ENCODE measurements at regions not wholly inside any gene's neighbourhood (a gene's known extent, or its start where the extent isn't known, plus 50 kb on each side); places are given as distances from the start of the nearest gene placed in this dataset.
"Not testable (repeated sequence)": the region's sequence is repeated elsewhere in the genome, so short reads cannot be mapped to it uniquely, and the experiment has no call there.

GRCh38 chrX:116318672-116319071 is 117.7 kb upstream of the SLC6A14 start:
- Mint-ChIP-seq H3K9me3 (no peaks in the 10 kb centered on the region; the same call in 1 of the 2 replicates), H3K4me1 (ENCODE audit: low read depth) (no peaks in the 10 kb centered on the region), H3K36me3 (ENCODE audit: low read depth) (no peaks in the 10 kb centered on the region), H3K4me3 (no peak overlapping the region), H3K27me3 (ENCODE audit: insufficient read depth) (no peaks in the 10 kb centered on the region), H3K27ac (no peak overlapping the region)
- no peak for DNase-seq
- no peak for TF ChIP-seq CTCF (IDR thresholded peaks at IDR 0.05)

GRCh38 chrX:116321711-116322110 is 114.7 kb upstream of the SLC6A14 start:
- TF ChIP-seq CTCF (IDR thresholded peaks at IDR 0.05), result no peak
- Mint-ChIP-seq H3K36me3 (ENCODE audit: low read depth) (no peaks in the 10 kb centered on the region), H3K27ac (no peak overlapping the region), H3K4me1 (ENCODE audit: low read depth) (no peaks in the 10 kb centered on the region), H3K27me3 (ENCODE audit: insufficient read depth) (peaks cover 2% of the 10 kb centered on the region; the same call in 1 of the 2 replicates), H3K4me3 (no peak overlapping the region), H3K9me3 (no peaks in the 10 kb centered on the region; the same call in 1 of the 2 replicates)
- no peak for DNase-seq

- H3K4me3 Mint-ChIP-seq; H3K27ac Mint-ChIP-seq; H3K27me3 Mint-ChIP-seq (ENCODE audit: insufficient read depth); H3K36me3 Mint-ChIP-seq (ENCODE audit: low read depth); H3K4me1 Mint-ChIP-seq (ENCODE audit: low read depth); DNase-seq: not testable (repeated sequence)
- H3K9me3 Mint-ChIP-seq, result peaks cover 10% of the 10 kb centered on the region
Observed at GRCh38 chrX:116332026-116332425, 104.4 kb upstream of the SLC6A14 start.

DNA sequence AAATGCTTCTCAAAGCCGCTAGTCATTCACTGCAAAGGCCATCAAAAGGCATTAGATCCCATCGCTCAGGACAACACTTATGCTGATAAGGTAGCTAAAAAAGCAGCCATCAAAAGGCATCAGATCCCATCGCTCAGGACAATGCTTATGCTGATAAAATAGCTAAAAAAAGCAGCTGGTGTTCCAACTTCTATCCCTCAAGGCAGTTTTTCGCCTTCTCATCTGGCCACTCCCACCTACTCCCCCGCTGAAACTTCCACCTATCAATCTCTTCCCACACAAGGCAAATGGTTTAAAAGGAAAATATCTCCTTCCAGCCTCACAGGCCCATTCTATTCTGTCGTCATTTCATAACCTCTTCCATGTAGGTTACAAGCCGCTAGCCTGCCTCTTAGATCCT is 101.6 kb upstream of the SLC6A14 start:
- H3K27ac Mint-ChIP-seq; H3K36me3 Mint-ChIP-seq (ENCODE audit: low read depth); H3K4me3 Mint-ChIP-seq; H3K4me1 Mint-ChIP-seq (ENCODE audit: low read depth); DNase-seq; H3K27me3 Mint-ChIP-seq (ENCODE audit: insufficient read depth): not testable (repeated sequence)
- peaks cover 10% of the 10 kb centered on the region; the same call in 1 of the 2 replicates for H3K9me3 Mint-ChIP-seq

DNA sequence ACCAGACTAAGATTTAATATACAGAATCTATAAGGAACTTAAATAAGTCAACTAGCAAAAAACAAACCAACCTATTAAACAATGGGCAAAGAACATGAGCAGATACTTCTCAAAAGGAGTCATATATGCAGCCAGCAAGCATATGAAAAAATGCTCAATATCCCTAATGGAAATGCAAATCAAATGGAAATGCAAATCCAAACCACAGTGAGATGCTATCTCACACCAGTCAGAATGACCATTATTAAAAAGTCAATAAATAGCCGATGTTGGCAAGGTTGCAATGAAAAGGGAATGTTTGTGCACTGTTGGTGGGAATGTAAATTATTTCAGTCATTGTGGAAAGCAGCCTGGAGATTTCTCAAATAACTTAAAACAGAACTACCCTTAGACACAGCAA is 97.0 kb upstream of the SLC6A14 start:
- Mint-ChIP-seq H3K36me3 (ENCODE audit: low read depth) (no peaks in the 10 kb centered on the region), H3K4me3 (no peak overlapping the region), H3K27ac (no peak overlapping the region), H3K9me3 (peaks cover 10% of the 10 kb centered on the region; the same call in 1 of the 2 replicates), H3K27me3 (ENCODE audit: insufficient read depth) (no peaks in the 10 kb centered on the region), H3K4me1 (ENCODE audit: low read depth) (no peaks in the 10 kb centered on the region)
- no peak for TF ChIP-seq CTCF (IDR thresholded peaks at IDR 0.05)
- DNase-seq, result no peak

GRCh38 chrX:116342903-116343302 is 93.5 kb upstream of the SLC6A14 start:
- Mint-ChIP-seq H3K4me1 (ENCODE audit: low read depth) (no peaks in the 10 kb centered on the region), H3K36me3 (ENCODE audit: low read depth) (no peaks in the 10 kb centered on the region), H3K4me3 (no peak overlapping the region), H3K27me3 (ENCODE audit: insufficient read depth) (no peaks in the 10 kb centered on the region), H3K9me3 (no peaks in the 10 kb centered on the region), H3K27ac (no peak overlapping the region)
- no peak for DNase-seq
- TF ChIP-seq CTCF (IDR thresholded peaks at IDR 0.05), result no peak

DNA sequence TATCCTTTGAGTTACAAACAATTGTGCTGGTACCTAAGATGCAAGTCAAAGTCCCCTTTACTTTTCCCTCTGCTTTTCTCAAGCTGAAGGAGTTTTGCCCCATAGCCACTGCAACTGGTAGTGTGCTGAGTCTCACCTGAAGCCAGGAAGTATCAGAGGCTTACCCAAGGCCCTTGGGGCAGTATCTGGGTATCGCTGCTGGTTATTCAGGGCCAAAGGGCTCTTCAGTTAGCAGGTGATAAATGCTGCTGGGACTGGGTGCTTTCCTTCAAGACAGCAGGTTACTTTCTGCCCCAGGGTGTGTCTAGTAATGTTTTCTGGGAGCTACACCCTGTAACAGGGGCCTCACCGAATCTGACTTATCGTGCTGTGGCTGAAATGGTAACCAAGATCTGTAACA is 90.4 kb upstream of the SLC6A14 start:
- Mint-ChIP-seq H3K27ac (no peak overlapping the region), H3K36me3 (ENCODE audit: low read depth) (no peaks in the 10 kb centered on the region), H3K27me3 (ENCODE audit: insufficient read depth) (no peaks in the 10 kb centered on the region), H3K4me1 (ENCODE audit: low read depth) (no peaks in the 10 kb centered on the region), H3K4me3 (no peak overlapping the region), H3K9me3 (no peaks in the 10 kb centered on the region)
- no peak for DNase-seq
- no peak for TF ChIP-seq CTCF (IDR thresholded peaks at IDR 0.05)
